ENCODE measurements at regions not wholly inside any gene's neighbourhood (a gene's known extent, or its start where the extent isn't known, plus 50 kb on each side); places are given as distances from the start of the nearest gene placed in this dataset.

GRCh38 chr16:60510941-60511340 is 1525.3 kb downstream of the CDH8 start:
- CTCF ChIA-PET = no interaction called here
- Histone ChIP-seq H3K27ac (ENCODE audit: low read length) (no peak overlapping the region), H3K9me3 (ENCODE audit: control insufficient read depth, insufficient read depth, low read depth, low read length) (no peaks in the 10 kb centered on the region), H3K4me3 (ENCODE audit: low read depth in 2 of 2, low read length in 2 of 2) (no peak overlapping the region), H3K27me3 (ENCODE audit: control insufficient read depth, insufficient read depth, low read length) (no peaks in the 10 kb centered on the region), H3K36me3 (ENCODE audit: control insufficient read depth, insufficient read depth, low read length) (no peaks in the 10 kb centered on the region), H3K4me1 (ENCODE audit: control insufficient read depth, insufficient read depth, low read length) (no peaks in the 10 kb centered on the region)
- POLR2A ChIA-PET = no interaction called here
- DNase-seq (ENCODE audit: low read depth, low spot score) = no peak
- TF ChIP-seq SIN3A (IDR thresholded peaks at IDR 0.05; ENCODE audit: borderline replicate concordance, insufficient read depth, low read depth, low read length) (no peak), REST (IDR thresholded peaks at IDR 0.05; ENCODE audit: insufficient read depth in 1 of 2, low read depth in 2 of 2, low read length in 1 of 2) (no peak), TCF7L2 (IDR thresholded peaks at IDR 0.05; ENCODE audit: low read depth, low read length) (no peak), CTCF (IDR thresholded peaks at IDR 0.05) (no peak), POLR2AphosphoS5 (IDR thresholded peaks at IDR 0.05; ENCODE audit: low read depth, low read length) (no peak)
- no peak for ATAC-seq
- in situ Hi-C loops (cut with HindIII; ENCODE audit: low pct_unique_long_range_greater_than_20kb, low sequenced_read_pairs) (no loop called here), intact Hi-C loops (cut with micrococcal nuclease; ENCODE audit: unreplicated experiment) (no loop called here)
- no TSS peak for BruUV-seq (replicated peaks)

- Histone ChIP-seq H3K4me3 (ENCODE audit: low read depth in 2 of 2, low read length in 2 of 2) (no peak overlapping the region), H3K9me3 (ENCODE audit: control insufficient read depth, insufficient read depth, low read depth, low read length) (no peaks in the 10 kb centered on the region), H3K27me3 (ENCODE audit: control insufficient read depth, insufficient read depth, low read length) (no peaks in the 10 kb centered on the region), H3K27ac (ENCODE audit: low read length) (no peak overlapping the region), H3K36me3 (ENCODE audit: control insufficient read depth, insufficient read depth, low read length) (no peaks in the 10 kb centered on the region), H3K4me1 (ENCODE audit: control insufficient read depth, insufficient read depth, low read length) (no peaks in the 10 kb centered on the region)
- ATAC-seq (no peak), DNase-seq (ENCODE audit: low read depth, low spot score) (no peak)
- BruUV-seq (replicated peaks) = no TSS peak
- no peak for TF ChIP-seq REST (IDR thresholded peaks at IDR 0.05; ENCODE audit: insufficient read depth in 1 of 2, low read depth in 2 of 2, low read length in 1 of 2)
- no peak for TF ChIP-seq SIN3A (IDR thresholded peaks at IDR 0.05; ENCODE audit: borderline replicate concordance, insufficient read depth, low read depth, low read length)
- no peak for TF ChIP-seq TCF7L2 (IDR thresholded peaks at IDR 0.05; ENCODE audit: low read depth, low read length)
- ChIA-PET CTCF (no interaction called here), POLR2A (no interaction called here)
- in situ Hi-C loops (cut with HindIII; ENCODE audit: low pct_unique_long_range_greater_than_20kb, low sequenced_read_pairs) = no loop called here
- intact Hi-C loops (cut with micrococcal nuclease; ENCODE audit: unreplicated experiment) = no loop called here
Observed at GRCh38 chr16:60510208-60510607, 1526.0 kb downstream of the CDH8 start.

Measured in Panc1 (cell line).